GM12892 (cell line): ENCODE measurements at regions not wholly inside any gene's neighbourhood (a gene's known extent, or its start where the extent isn't known, plus 50 kb on each side); places are given as distances from the start of the nearest gene placed in this dataset.

Experiments used
- DNase-seq: peaks from one replicate; pipeline ENCODE4 v3.0.0; 2011; ENCODE audit not compliant: insufficient read length
- FAIRE-seq: peaks from 2 replicates; lab custom pipeline; 2011; peaks lifted over from hg19 to GRCh38; lab: Jason Lieb, UNC
- POLR2A ChIP-seq: IDR thresholded peaks from 2 replicates; pipeline ENCODE4 v1.6.1; 2011; ENCODE audit warnings: low read depth, low read length, control low read depth
- POLR2AphosphoS5 ChIP-seq: IDR thresholded peaks from 2 replicates; pipeline ENCODE4 v1.6.1; 2011; ENCODE audit warnings: low read depth, low read length, control low read depth
- TAF1 ChIP-seq: IDR thresholded peaks from 2 replicates; pipeline ENCODE4 v1.6.1; 2011; ENCODE audit warnings: low read depth, mild to moderate bottlenecking, control low read depth, low read length, borderline replicate concordance

DNA sequence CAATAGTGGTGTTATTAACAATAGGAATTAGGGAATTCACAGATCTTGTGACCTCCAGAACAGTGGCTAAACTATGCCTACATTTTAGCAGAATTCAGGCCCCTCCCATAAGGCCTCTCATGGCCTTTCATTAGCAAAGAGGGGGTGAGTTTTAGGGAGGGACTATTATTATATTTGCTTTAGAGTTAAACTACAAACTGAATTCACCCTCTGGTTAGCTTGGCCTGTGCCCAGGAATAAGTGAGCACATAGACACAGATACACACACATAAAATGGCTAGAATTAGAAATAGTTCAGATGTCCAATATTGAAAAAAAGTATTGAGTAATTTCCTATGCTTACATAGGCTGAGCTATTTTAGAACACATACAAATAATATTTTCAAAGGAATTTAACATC lies 818.8 kb upstream of the COBL start:
- TF ChIP-seq POLR2AphosphoS5 (no peak), TAF1 (no peak), POLR2A (no peak)

DNA sequence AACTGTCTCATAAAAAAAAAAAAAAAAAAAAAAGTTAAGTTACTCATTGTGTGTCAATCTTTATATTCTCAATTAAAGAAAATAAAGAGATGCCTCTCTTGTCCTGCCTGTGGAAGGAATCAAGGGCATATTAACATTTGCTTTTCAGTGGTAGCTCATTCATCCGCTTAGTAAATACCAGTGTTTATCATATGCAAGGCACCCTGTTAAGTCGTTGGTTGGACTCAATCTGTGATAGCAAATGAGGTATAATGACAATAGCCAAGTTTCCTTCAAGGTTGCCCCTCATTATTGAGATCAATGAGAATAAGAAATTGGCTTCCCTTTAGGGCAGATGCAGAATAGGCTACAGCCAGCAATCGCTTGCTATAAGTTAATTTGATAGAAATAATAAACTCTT lies 812.7 kb upstream of the COBL start:
- no peak for FAIRE-seq
- no peak for TF ChIP-seq POLR2AphosphoS5
- no peak for TF ChIP-seq POLR2A
- no peak for TF ChIP-seq TAF1
- no peak for DNase-seq

More for the DNA sequence above, 818.8 kb upstream of the COBL start:
- FAIRE-seq, result no peak
- DNase-seq, result no peak

DNA sequence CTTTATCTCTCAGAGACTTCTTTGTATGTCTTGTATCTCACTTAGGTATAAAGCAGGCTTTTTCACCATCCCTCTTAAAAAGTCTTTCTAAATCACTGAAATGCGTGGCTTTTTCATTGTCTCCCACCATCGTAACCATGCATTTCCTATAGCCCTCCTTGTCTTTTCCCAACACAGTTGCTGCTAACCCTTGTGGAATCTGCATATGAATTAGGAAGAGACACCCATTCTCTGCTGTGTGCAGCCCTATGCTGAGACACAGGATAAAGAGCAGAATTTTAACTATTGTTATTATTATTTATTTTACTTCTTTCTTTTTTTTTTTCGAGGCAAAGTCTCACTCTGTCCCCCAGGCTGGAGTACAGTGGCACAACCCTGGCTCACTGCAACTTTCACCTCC lies 804.3 kb upstream of the COBL start:
- TF ChIP-seq POLR2AphosphoS5, result no peak
- TF ChIP-seq POLR2A, result no peak
- no peak for TF ChIP-seq TAF1
- FAIRE-seq (no peak), DNase-seq (no peak)

DNA sequence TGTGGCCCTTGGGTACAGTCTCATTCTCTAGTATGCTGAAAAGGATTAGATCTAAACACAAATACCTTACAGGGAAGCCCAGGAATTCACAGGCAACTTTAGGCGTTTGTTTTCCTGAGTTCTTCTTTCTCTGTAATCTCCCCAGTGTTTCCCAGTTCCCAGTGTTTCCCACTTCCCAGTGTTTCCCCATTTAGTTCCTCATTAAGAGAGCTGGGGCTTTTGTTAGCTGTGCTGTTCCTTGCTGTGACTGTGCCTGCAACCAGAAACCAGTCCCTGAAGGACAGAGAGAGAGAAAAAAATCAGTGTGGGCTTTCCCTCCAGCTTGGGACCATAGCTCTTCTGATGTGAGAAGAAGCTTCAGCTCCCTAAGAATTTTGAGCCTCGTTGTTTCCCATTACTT lies 802.9 kb upstream of the COBL start:
- DNase-seq, result no peak
- TF ChIP-seq TAF1 (no peak), POLR2AphosphoS5 (no peak), POLR2A (no peak)
- FAIRE-seq, result no peak

DNA sequence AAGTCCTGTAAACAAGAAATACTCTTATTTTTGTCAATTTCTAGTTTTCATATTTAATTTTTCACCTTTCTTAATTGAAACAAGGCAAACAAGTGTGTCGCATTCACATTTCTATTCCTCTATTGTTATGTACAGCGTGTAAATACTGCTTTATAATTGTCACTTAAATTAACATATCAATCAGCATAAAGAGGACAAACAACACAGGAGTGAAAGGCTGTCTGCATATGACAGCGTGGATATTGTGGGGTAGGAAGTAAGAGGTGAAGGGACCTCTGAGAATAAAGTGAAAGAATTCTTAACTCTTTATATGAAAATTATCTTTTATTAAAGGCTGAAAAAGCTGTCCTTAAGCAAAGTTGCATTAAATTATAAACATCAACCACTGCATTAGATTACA lies 797.9 kb upstream of the COBL start:
- FAIRE-seq (no peak), DNase-seq (no peak)
- TF ChIP-seq POLR2A (no peak), TAF1 (no peak), POLR2AphosphoS5 (no peak)

DNA sequence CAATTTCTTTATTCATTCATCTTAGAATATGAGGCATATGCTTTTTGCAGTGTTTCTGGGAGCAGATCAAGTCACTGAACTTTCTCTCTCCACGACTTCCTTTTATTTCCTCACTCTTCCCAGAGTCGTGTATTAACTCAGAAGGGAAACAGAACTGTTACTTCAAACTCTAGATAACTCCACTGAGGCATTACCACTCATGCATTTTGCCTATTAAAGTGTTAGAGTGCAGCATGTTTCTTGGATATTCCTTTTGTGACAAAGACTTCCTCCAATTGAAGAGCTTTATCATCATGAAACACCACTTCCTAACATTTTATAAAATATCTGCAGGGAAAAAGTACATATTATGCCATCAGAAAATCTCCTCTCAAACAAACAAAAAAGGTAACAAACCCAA lies 797.4 kb upstream of the COBL start:
- no peak for FAIRE-seq
- TF ChIP-seq POLR2AphosphoS5 (no peak), POLR2A (no peak), TAF1 (no peak)
- no peak for DNase-seq

DNA sequence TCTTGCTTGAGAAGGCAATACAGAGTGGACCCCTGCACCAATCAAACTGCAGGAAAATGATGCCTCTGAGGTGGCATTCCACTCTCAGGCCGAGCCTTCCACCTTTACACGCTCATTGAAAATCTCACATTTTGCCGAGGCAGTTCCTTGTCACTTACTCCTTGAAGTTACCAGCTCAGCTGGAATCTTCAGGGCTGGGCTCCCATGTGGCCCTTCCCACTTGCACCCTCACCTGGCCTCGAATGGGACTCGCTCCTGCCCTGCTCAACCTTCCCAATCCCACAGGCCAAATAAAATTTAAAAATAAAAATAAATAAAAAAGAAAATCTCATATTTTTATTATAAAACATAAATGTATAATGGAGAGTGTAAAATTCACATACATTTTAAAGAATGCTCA lies 790.7 kb upstream of the COBL start:
- FAIRE-seq, result no peak
- no peak for DNase-seq
- TF ChIP-seq POLR2A (no peak), TAF1 (no peak), POLR2AphosphoS5 (no peak)

DNA sequence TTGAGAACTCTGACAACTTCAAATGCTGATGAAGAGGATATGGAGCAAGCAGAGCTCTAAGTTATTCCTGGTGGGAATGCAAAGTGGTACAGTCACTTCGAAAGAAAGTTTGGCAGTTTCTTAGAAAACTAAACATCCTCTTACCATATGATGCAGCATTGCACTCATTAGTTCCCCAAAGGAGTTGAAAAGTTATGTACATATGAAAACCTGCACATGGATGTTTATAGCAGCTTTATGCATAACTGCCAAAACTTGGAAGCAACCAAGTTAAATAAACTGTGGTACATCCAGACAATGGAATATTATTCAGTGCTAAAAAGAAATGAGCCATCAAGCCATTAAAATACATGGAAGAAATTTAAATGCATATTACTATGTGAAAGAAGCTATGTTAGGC lies 779.3 kb upstream of the COBL start:
- DNase-seq (no peak), FAIRE-seq (no peak)
- TF ChIP-seq POLR2A, result no peak

DNA sequence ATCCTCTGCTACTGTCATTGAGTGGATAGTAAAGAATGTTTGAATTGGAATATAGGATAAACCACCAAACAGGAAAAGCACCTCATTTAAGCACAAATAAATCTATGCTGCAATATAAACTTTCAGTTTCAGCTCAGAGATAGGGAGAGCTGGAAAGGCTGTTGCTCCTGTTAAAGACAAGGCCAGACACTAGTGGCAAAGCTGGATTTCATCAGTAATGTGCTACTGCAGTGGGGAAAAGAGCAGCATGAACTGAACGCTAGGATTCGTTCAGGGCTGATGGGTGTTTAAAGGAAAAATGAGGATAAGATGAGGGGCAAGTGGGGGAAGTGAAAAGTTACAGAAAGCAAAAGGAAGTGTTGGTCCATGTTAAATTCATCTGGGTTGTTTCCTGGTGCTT lies 775.4 kb upstream of the COBL start:
- DNase-seq (no peak), FAIRE-seq (no peak)
- TF ChIP-seq POLR2A (no peak), TAF1 (no peak), POLR2AphosphoS5 (no peak)

DNA sequence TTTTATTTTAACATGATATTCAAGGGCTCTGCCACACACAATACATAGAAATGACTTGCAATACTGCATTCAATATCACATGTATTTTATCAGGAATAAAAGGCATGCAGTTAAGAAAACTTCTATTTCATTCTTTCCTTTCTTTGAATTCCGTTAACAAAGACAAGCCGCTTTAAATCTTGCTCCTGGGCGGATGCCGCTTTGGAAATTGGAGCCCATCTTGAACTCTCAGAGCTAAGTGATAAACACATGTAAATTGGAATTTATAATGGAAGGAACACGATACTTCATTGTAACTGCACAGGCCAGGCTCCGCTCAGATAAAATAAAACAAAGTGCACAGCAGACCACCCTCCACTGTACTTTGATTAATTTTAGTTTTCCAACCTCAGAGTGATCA lies 774.5 kb upstream of the COBL start:
- FAIRE-seq (no peak), DNase-seq (no peak)
- TF ChIP-seq POLR2AphosphoS5 (no peak), POLR2A (no peak), TAF1 (no peak)

DNA sequence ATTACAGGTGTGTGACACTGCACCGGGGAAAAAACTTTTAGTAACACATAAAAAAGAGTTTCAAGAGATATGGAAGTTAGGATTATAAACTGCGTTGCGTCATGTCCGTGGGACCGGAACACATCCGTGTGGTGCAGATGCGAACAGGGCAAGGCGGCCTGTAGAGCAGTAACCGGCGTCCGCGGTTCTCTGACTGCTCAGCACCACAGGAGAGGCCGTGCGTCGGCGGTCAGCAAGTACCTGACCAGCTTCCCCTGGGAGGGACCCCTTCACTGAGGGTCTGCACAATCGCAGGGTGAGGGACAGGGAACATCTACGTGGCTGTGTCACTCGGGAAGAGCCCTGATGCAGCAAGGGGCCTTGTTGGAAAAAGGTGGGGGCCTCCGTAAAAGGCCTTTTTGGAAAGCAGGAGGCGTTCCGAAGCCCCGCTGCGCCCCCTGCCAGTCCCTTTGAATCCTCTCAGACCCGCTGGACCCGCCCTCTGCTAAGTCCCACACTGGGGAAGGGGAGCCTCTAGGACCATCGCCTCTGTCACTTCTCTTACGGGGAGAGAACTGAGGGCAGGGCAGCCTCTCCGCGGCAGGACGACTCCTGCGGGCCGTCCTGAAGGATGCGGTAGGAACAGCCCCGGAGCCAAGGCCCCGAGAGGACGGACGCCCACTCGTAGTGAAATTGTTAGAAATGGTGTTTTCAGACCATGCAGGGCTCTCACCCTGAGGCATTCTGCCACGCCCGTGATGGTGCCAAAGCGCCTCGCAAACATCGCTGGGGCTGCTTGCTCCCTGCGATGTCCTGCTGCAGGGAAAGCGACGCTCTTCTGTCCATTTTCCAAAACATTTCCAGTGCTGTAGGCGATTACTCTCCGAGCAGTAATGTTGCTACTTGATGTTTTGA lies 771.6 kb upstream of the COBL start:
- DNase-seq, result no peak
- FAIRE-seq, result no peak
- TF ChIP-seq POLR2A, result no peak
- no peak for TF ChIP-seq TAF1
- TF ChIP-seq POLR2AphosphoS5, result no peak

DNA sequence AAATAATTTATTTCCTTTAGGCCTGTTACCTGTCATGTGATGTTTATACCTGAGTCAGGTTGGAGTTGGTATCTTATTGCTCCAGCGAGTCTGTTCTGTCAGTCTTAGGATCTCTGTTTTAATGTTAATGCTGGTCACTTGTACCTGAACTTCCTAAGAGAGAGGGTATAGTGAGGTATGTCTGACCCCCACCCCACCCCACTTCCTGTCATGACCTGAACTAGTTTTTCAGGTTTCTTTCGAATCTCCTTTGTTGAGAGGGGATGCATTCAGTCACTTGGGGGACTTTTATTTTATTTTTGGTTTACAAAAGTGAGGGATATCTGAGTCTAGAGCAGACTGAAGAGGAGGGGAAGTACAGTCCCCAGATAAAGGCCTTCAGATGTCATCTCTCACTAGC lies 769.0 kb upstream of the COBL start:
- DNase-seq (no peak), FAIRE-seq (no peak)
- TF ChIP-seq POLR2A, result no peak
- no peak for TF ChIP-seq TAF1
- TF ChIP-seq POLR2AphosphoS5, result no peak
